ENCODE measurements at regions not wholly inside any gene's neighbourhood (a gene's known extent, or its start where the extent isn't known, plus 50 kb on each side); places are given as distances from the start of the nearest gene placed in this dataset.

DNA sequence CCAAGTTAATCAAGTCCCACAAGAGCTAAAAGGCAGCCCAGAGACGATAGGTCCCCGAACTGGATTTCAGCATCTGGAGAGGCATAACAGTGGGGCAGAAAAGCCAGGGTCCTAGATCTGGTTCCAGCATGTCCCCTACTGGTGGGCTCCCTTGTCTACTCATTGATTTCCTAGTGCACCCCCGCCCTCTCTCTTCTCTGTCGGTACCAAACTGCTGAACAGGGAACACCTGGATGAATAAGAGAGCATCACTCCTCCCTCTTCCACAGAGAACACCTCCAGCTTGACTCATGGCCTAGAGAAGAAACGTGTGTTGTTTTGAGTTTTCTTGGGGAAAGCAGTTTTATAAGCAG is 101.3 kb downstream of the FOXI3 start:
- Histone ChIP-seq H3K27ac (no peak overlapping the region), H3K4me3 (no peak overlapping the region), H3K36me3 (no peaks in the 10 kb centered on the region), H3K27me3 (peaks cover 0 to 38% (median 16%) of the 10 kb centered on the region in 3 donors), H3K9me3 (no peaks in the 10 kb centered on the region), H3K4me1 (peaks cover 0 to 7% (median 3%) of the 10 kb centered on the region in 4 donors)
- peak in 1 of 4 experiments; percentile 8 for TF ChIP-seq CTCF (IDR thresholded peaks at IDR 0.05)
- TF ChIP-seq POLR2A (IDR thresholded peaks at IDR 0.05) = no peak
- no peak for DNase-seq
- WGBS, 2 donors = 46 to 61% methylated on average over 5 of the region's 5 CpGs
- intact Hi-C loops (cut with DNase I) = no loop called here

DNA sequence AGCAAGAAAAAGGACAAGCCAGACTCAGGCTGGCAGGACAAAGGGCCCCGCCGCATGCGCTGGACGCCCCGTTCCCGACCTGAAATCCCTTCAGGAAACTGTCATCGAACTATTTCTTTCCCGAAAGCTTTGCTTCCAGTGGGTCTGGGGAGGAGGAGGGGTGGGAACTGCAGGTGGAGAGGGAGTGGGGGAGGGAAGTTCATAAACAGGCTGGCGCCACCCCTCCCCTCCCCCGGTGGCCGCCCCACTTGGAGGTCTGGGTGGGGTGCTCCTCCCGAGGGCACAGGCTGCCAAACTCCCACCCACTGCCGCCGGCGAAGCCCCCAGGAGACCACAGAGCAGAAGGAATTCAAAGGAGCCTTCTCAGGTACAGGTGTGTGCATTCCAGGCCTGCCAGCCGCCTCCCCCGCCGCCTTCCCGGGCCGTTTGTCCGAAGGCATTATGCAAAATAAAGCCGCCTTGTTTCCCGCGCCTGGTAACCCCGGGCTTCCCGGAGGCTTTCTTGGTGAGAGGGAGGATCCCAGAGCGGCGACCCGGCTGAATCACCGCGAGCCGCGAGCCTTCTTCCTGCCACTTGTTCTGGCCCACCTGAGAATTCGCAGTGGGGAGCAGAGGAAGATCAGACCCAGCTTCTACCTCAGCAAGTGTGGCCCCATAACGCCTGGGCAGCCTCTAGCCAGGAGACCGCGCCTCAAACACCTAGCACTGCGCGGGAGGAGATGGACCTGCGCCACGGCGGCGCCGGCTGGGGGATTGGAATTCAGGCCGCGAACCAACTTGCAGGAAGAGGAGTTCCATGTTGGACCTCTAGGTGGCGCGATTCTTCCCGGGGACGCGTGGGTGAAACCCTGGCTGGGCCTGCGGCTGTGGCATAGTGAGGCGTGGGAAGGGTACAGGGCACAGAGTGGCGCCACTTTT is 101.9 kb downstream of the FOXI3 start:
- intact Hi-C loops (cut with DNase I) = no loop called here
- TF ChIP-seq CTCF (IDR thresholded peaks at IDR 0.05) (peak in 1 of 4 experiments; percentile 31), POLR2A (IDR thresholded peaks at IDR 0.05) (no peak)
- Histone ChIP-seq H3K4me1 (peaks cover 0 to 7% (median 3%) of the 10 kb centered on the region in 4 donors), H3K36me3 (no peaks in the 10 kb centered on the region), H3K4me3 (peak overlapping the region in 2 of 4 donors; percentile 7 to 19), H3K27ac (no peak overlapping the region), H3K27me3 (peaks cover 0 to 38% (median 16%) of the 10 kb centered on the region in 3 donors), H3K9me3 (no peaks in the 10 kb centered on the region)
- peak; percentile 69 for DNase-seq
- WGBS, 2 donors = 7 to 10% methylated on average over 54 of the region's 54 CpGs

DNA sequence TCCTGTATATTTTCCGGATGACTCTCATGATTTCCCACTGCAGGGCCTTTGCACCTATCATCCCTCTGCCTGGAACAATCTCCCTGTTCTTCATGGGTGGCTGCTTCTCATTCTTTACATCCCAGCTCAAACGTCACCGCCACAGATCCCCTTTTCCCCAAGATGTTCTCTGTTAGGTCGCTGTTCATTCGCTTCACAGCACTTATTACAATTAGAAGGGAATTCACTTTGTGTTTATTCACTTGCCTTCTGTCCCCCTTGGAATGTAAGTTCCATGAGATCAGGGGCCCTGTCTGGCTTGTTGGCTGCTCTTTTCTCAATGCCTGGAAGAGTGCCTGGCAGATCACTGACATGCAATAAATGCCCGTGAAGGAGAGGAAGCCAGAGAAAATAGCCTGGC is 106.7 kb downstream of the FOXI3 start:
- DNase-seq = no peak
- WGBS, 2 donors = 80 to 84% methylated on average over 6 of the region's 6 CpGs
- intact Hi-C loops (cut with DNase I) = no loop called here
- H3K9me3 ChIP-seq = no peaks in the 10 kb centered on the region
- H3K36me3 ChIP-seq = no peaks in the 10 kb centered on the region
- no peak overlapping the region for H3K27ac ChIP-seq
- peaks cover 0 to 6% (median 3%) of the 10 kb centered on the region in 4 donors for H3K4me1 ChIP-seq
- peaks cover 0 to 32% (median 15%) of the 10 kb centered on the region in 3 donors for H3K27me3 ChIP-seq
- no peak overlapping the region for H3K4me3 ChIP-seq
- TF ChIP-seq CTCF (IDR thresholded peaks at IDR 0.05) = no peak
- no peak for TF ChIP-seq POLR2A (IDR thresholded peaks at IDR 0.05)
- TF ChIP-seq EP300 (IDR thresholded peaks at IDR 0.05) = no peak

- no peaks in the 10 kb centered on the region for H3K4me1 ChIP-seq
- no peak for TF ChIP-seq POLR2AphosphoS5 (IDR thresholded peaks at IDR 0.05)
- TF ChIP-seq EP300 (IDR thresholded peaks at IDR 0.05) = no peak
- TF ChIP-seq CTCF (IDR thresholded peaks at IDR 0.05) = no peak
- TF ChIP-seq POLR2A (IDR thresholded peaks at IDR 0.05) = no peak
- no peaks in the 10 kb centered on the region for H3K36me3 ChIP-seq
- no peak overlapping the region for H3K27ac ChIP-seq
- WGBS, 2 donors = 50% methylated on average over 4 of the region's 4 CpGs
- DNase-seq = no peak
- no peak overlapping the region for H3K4me3 ChIP-seq
- peaks cover 0 to 1% (median 0%) of the 10 kb centered on the region in 3 donors for H3K27me3 ChIP-seq
- no peaks in the 10 kb centered on the region for H3K9me3 ChIP-seq
- intact Hi-C loops (cut with DNase I) = no loop called here
Measured at GRCh38 chr2:88342749-88343148, 109.7 kb downstream of the FOXI3 start.

- Histone ChIP-seq H3K27ac (no peak overlapping the region), H3K9me3 (no peaks in the 10 kb centered on the region), H3K4me3 (no peak overlapping the region), H3K27me3 (no peaks in the 10 kb centered on the region), H3K36me3 (no peaks in the 10 kb centered on the region), H3K4me1 (no peaks in the 10 kb centered on the region)
- WGBS, 2 donors = 67 to 74% methylated on average over 3 of the region's 3 CpGs
- TF ChIP-seq POLR2A (IDR thresholded peaks at IDR 0.05) (no peak), POLR2AphosphoS5 (IDR thresholded peaks at IDR 0.05) (no peak), CTCF (IDR thresholded peaks at IDR 0.05) (no peak), EP300 (IDR thresholded peaks at IDR 0.05) (no peak)
- intact Hi-C loops (cut with DNase I) = no loop called here
- no peak for DNase-seq
Measured at GRCh38 chr2:88334418-88334817, 118.1 kb downstream of the FOXI3 start.

All from sigmoid colon (tissue), 6 donors.